ENCODE measurements at regions not wholly inside any gene's neighbourhood (a gene's known extent, or its start where the extent isn't known, plus 50 kb on each side); places are given as distances from the start of the nearest gene placed in this dataset.

- Histone ChIP-seq H3K18ac (ENCODE audit: extremely low read depth, low read length) (no peak overlapping the region), H3K23ac (ENCODE audit: insufficient read length) (no peak overlapping the region), H3K27ac (ENCODE audit: low read depth, low read length) (no peak overlapping the region), H2AFZ (ENCODE audit: low read length) (no peak overlapping the region), H2BK20ac (ENCODE audit: low read length) (no peak overlapping the region), H3K9ac (replicated peaks in 1 of 4; ENCODE audit: extremely low read depth in 1 of 4, low read depth in 3 of 4, low read length in 3 of 4) (no peak overlapping the region), H3K4ac (replicated peaks; ENCODE audit: insufficient read length, low read depth, low read length) (no peak overlapping the region), H2BK15ac (ENCODE audit: low read length) (no peak overlapping the region), H3K14ac (ENCODE audit: insufficient read length) (no peak overlapping the region), H3K4me3 (ENCODE audit: extremely low read depth in 1 of 4, insufficient read depth in 2 of 4, low read depth in 3 of 4, low read length in 4 of 4) (no peak overlapping the region), H3K23me2 (ENCODE audit: low read depth, low read length) (no peaks in the 10 kb centered on the region), H2BK12ac (ENCODE audit: low read depth, low read length) (no peak overlapping the region), H3K56ac (replicated peaks; ENCODE audit: insufficient read length, low read depth, low read length) (no peak overlapping the region), H2AK5ac (ENCODE audit: low read depth, low read length) (no peak overlapping the region), H3K36me3 (ENCODE audit: control insufficient read depth in 2 of 4, insufficient read depth in 4 of 4, low read length in 3 of 4) (no peaks in the 10 kb centered on the region), H3K79me1 (ENCODE audit: low read depth, low read length) (no peaks in the 10 kb centered on the region), H3K9me3 (ENCODE audit: insufficient read depth in 2 of 2, low read depth in 1 of 2, low read length in 1 of 2) (no peaks in the 10 kb centered on the region), H4K8ac (ENCODE audit: extremely low read depth, insufficient read depth, low read length) (no peak overlapping the region), H4K20me1 (replicated peaks in 1 of 2; ENCODE audit: control insufficient read depth in 1 of 2, insufficient read depth in 2 of 2, low read length in 2 of 2) (no peaks in the 10 kb centered on the region), H4K5ac (ENCODE audit: insufficient read length, low read depth, low read length) (no peak overlapping the region), H3K79me2 (ENCODE audit: control insufficient read depth in 1 of 2, insufficient read depth in 2 of 2, low read length in 2 of 2) (no peaks in the 10 kb centered on the region), H2BK5ac (ENCODE audit: low read depth, low read length) (no peak overlapping the region), H3K4me1 (replicated peaks in 1 of 4; ENCODE audit: control insufficient read depth in 3 of 4, insufficient read depth in 4 of 4, low read length in 3 of 4) (no peaks in the 10 kb centered on the region), H3K27me3 (replicated peaks in 1 of 4; ENCODE audit: control insufficient read depth in 3 of 4, extremely low read depth in 1 of 4, insufficient read depth in 3 of 4, low read length in 3 of 4) (no peaks in the 10 kb centered on the region), H2BK120ac (replicated peaks; ENCODE audit: low read depth, low read length) (no peak overlapping the region), H4K91ac (replicated peaks; ENCODE audit: insufficient read length, low read length) (no peak overlapping the region), H3K4me2 (ENCODE audit: insufficient read depth in 1 of 2, low read depth in 2 of 2, low read length in 2 of 2) (no peak overlapping the region)
- FAIRE-seq (no peak), DNase-seq (ENCODE audit: low read depth in 1 of 2, low spot score in 2 of 2) (no peak)
- ChIA-PET CTCF (ENCODE audit: partially characterized antibody) (no interaction called here), POLR2A (ENCODE audit: partially characterized antibody) (no interaction called here)
- TF ChIP-seq CBX8 (IDR thresholded peaks at IDR 0.05; ENCODE audit: borderline replicate concordance, low read depth, low read length) (no peak), GABPA (IDR thresholded peaks at IDR 0.05; ENCODE audit: borderline replicate concordance, insufficient read depth, low read length) (no peak), HDAC6 (IDR thresholded peaks at IDR 0.05; ENCODE audit: low read depth, low read length) (no peak), ZNF274 (IDR thresholded peaks at IDR 0.05; ENCODE audit: borderline replicate concordance, extremely low read depth, low read length) (no peak), CREB1 (IDR thresholded peaks at IDR 0.05) (no peak), SIN3A (conservative IDR thresholded peaks at IDR 0.05 in 1 of 2, IDR thresholded peaks at IDR 0.05 in 1 of 2; ENCODE audit: low read depth in 1 of 2, low read length in 2 of 2) (no peak), CHD2 (IDR thresholded peaks at IDR 0.05; ENCODE audit: low read length) (no peak), RXRA (IDR thresholded peaks at IDR 0.05; ENCODE audit: insufficient read depth, low read depth, low read length) (no peak), EP300 (IDR thresholded peaks at IDR 0.05; ENCODE audit: borderline replicate concordance in 1 of 2, low read depth in 2 of 2, low read length in 2 of 2) (no peak), FOSL1 (IDR thresholded peaks at IDR 0.05; ENCODE audit: insufficient read depth, low read depth, low read length) (no peak), SAP30 (IDR thresholded peaks at IDR 0.05; ENCODE audit: insufficient read depth, insufficient replicate concordance, low read length) (no peak), TEAD4 (IDR thresholded peaks at IDR 0.05; ENCODE audit: low read depth, low read length) (no peak), ASH2L (IDR thresholded peaks at IDR 0.05; ENCODE audit: low read length) (no peak)
- TF ChIP-seq, protein P1, sequence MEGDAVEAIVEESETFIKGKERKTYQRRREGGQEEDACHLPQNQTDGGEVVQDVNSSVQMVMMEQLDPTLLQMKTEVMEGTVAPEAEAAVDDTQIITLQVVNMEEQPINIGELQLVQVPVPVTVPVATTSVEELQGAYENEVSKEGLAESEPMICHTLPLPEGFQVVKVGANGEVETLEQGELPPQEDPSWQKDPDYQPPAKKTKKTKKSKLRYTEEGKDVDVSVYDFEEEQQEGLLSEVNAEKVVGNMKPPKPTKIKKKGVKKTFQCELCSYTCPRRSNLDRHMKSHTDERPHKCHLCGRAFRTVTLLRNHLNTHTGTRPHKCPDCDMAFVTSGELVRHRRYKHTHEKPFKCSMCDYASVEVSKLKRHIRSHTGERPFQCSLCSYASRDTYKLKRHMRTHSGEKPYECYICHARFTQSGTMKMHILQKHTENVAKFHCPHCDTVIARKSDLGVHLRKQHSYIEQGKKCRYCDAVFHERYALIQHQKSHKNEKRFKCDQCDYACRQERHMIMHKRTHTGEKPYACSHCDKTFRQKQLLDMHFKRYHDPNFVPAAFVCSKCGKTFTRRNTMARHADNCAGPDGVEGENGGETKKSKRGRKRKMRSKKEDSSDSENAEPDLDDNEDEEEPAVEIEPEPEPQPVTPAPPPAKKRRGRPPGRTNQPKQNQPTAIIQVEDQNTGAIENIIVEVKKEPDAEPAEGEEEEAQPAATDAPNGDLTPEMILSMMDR (IDR thresholded peaks at IDR 0.05; ENCODE audit: control extremely low read depth in 1 of 3, insufficient read depth in 1 of 3, low read depth in 1 of 3, low read length in 3 of 3): no peak
Measured at GRCh38 chrX:107398115-107398514, 51.3 kb upstream of the FRMPD3 start.

All from H1 (cell line).